Mammary epithelial cell (primary cell): ENCODE measurements at regions not wholly inside any gene's neighbourhood (a gene's known extent, or its start where the extent isn't known, plus 50 kb on each side); places are given as distances from the start of the nearest gene placed in this dataset.

ENCODE experiments used
- EZH2 ChIP-seq: IDR thresholded peaks from 2 replicates; pipeline ENCODE4 v1.6.1; 2012; ENCODE audit warnings: low read length, inconsistent platforms, borderline replicate concordance
- TF ChIP-seq, protein P1 (sequence below), 2 donors: IDR thresholded peaks in 1 of 2; conservative IDR thresholded peaks in 1 of 2; 2 replicates each; pipeline ENCODE4 v1.5.1; 2011 to 2012; ENCODE audit warnings: inconsistent platforms in 2 of 2, low read length in 2 of 2, mild to moderate bottlenecking in 2 of 2, control low read depth in 1 of 2, low read depth in 1 of 2; ENCODE audit not compliant: insufficient read depth in 1 of 2; ENCODE audit errors: extremely low read depth in 1 of 2

DNA sequence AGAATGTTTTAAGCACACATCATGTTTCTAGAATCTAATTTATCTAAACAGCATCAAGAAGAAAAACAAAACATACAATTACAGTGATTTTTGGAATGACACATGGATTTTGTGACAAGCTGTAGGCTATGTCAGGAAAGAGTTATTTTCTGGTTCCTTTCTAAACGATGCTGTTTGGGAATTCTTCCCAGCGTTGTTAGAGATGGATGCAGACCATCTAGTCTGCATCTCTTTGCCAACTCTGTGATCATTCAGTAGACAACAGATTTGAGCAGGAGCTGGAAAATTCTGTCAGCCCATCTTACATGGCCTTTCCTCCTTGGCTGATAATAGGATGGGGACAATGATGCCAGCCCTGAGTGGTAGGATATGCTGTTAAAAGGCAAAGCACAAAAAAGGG lies 295.7 kb upstream of the TRPC7 start:
- TF ChIP-seq, protein P1, sequence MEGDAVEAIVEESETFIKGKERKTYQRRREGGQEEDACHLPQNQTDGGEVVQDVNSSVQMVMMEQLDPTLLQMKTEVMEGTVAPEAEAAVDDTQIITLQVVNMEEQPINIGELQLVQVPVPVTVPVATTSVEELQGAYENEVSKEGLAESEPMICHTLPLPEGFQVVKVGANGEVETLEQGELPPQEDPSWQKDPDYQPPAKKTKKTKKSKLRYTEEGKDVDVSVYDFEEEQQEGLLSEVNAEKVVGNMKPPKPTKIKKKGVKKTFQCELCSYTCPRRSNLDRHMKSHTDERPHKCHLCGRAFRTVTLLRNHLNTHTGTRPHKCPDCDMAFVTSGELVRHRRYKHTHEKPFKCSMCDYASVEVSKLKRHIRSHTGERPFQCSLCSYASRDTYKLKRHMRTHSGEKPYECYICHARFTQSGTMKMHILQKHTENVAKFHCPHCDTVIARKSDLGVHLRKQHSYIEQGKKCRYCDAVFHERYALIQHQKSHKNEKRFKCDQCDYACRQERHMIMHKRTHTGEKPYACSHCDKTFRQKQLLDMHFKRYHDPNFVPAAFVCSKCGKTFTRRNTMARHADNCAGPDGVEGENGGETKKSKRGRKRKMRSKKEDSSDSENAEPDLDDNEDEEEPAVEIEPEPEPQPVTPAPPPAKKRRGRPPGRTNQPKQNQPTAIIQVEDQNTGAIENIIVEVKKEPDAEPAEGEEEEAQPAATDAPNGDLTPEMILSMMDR (conservative IDR thresholded peaks at IDR 0.05 in 1 of 2, IDR thresholded peaks at IDR 0.05 in 1 of 2; ENCODE audit: extremely low read depth in 1 of 2, insufficient read depth in 1 of 2, low read depth in 1 of 2, low read length in 2 of 2) = no peak
- TF ChIP-seq EZH2 = no peak
